NB4 (cell line): ENCODE measurements at regions not wholly inside any gene's neighbourhood (a gene's known extent, or its start where the extent isn't known, plus 50 kb on each side); places are given as distances from the start of the nearest gene placed in this dataset.

Experiments used
- MYC ChIP-seq: IDR thresholded peaks from 2 replicates; pipeline ENCODE4 v1.6.1; 2011; ENCODE audit warnings: low read depth, low read length
- POLR2A ChIP-seq: IDR thresholded peaks from 2 replicates; pipeline ENCODE4 v1.6.1; 2011; ENCODE audit warnings: mild to moderate bottlenecking; ENCODE audit not compliant: insufficient read length; ENCODE audit errors: extremely low read depth
- TF ChIP-seq, protein P1 (sequence below): IDR thresholded peaks from one replicate; pipeline ENCODE4 v1.5.1; 2012; ENCODE audit warnings: low read depth, low read length
- TF ChIP-seq, protein P2 (sequence below): IDR thresholded peaks from 2 replicates; pipeline ENCODE4 v1.6.1; 2011; ENCODE audit warnings: low read depth, low read length

DNA sequence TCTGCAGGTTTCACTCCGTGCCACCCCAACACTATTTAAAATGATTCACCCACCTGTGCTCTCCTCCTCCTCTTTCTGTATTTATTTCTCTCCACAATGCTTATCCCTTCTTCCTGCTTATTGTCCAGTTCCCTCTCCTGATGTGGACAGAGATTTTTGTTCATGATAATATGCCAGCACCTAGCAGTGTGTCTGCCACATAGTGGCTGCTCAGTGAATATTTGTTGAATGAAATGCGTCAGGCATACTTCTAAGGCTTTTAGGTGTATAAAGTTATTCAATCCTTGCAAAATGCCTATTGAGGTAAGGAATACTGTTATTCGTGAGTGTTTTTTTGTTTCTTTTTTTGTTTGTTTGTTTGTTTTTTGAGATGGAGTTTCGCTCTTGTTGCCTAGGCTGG, 67.5 kb upstream of the MME start:
- TF ChIP-seq, protein P1, sequence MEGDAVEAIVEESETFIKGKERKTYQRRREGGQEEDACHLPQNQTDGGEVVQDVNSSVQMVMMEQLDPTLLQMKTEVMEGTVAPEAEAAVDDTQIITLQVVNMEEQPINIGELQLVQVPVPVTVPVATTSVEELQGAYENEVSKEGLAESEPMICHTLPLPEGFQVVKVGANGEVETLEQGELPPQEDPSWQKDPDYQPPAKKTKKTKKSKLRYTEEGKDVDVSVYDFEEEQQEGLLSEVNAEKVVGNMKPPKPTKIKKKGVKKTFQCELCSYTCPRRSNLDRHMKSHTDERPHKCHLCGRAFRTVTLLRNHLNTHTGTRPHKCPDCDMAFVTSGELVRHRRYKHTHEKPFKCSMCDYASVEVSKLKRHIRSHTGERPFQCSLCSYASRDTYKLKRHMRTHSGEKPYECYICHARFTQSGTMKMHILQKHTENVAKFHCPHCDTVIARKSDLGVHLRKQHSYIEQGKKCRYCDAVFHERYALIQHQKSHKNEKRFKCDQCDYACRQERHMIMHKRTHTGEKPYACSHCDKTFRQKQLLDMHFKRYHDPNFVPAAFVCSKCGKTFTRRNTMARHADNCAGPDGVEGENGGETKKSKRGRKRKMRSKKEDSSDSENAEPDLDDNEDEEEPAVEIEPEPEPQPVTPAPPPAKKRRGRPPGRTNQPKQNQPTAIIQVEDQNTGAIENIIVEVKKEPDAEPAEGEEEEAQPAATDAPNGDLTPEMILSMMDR: no peak
- TF ChIP-seq, protein P2, sequence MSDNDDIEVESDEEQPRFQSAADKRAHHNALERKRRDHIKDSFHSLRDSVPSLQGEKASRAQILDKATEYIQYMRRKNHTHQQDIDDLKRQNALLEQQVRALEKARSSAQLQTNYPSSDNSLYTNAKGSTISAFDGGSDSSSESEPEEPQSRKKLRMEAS: no peak
- TF ChIP-seq MYC (no peak), POLR2A (no peak)
